H1 (cell line): ENCODE measurements at regions not wholly inside any gene's neighbourhood (a gene's known extent, or its start where the extent isn't known, plus 50 kb on each side); places are given as distances from the start of the nearest gene placed in this dataset.

Experiments
- CTCF ChIA-PET: fragments of 300-600 bp; sonication (Branson Sonifier 250); formaldehyde crosslinking; loops from one replicate; lab custom pipeline; 2021; ENCODE audit not compliant: partially characterized antibody; lab: Charles Lee
- POLR2A ChIA-PET: fragments of 300-600 bp; sonication (Branson Sonifier 250); formaldehyde crosslinking; loops from one replicate; lab custom pipeline; 2021; ENCODE audit warnings: inconsistent platforms; ENCODE audit not compliant: partially characterized antibody; lab: Charles Lee
- DNase-seq, 2 experiments: peaks; one replicate each; pipeline versions ENCODE4 v3.0.0 to v3.0.0-alpha.2; 2010 to 2022; ENCODE audit warnings: low spot score in 2 of 2, low read depth in 1 of 2, mixed read lengths in 1 of 2
- FAIRE-seq: peaks from 2 replicates; lab custom pipeline; 2011; peaks lifted over from hg19 to GRCh38; lab: Jason Lieb, UNC
- H2AFZ ChIP-seq: 2 replicates; pipeline ENCODE4 v1.8.1; 2012; ENCODE audit warnings: low read length, inconsistent platforms
- H2AK5ac ChIP-seq: 2 replicates; pipeline ENCODE4 v1.6.1; 2013; ENCODE audit warnings: low read depth, low read length
- H2BK120ac ChIP-seq: replicated peaks from 2 replicates; pipeline ENCODE3; 2013; ENCODE audit warnings: low read depth, low read length, inconsistent platforms
- H2BK12ac ChIP-seq: 2 replicates; pipeline ENCODE4 v1.6.1; 2013; ENCODE audit warnings: low read depth, low read length
- H2BK15ac ChIP-seq: 2 replicates; pipeline ENCODE4 v1.6.1; 2013; ENCODE audit warnings: low read length
- H2BK20ac ChIP-seq: 2 replicates; pipeline ENCODE4 v1.6.1; 2013; ENCODE audit warnings: low read length
- H2BK5ac ChIP-seq: 2 replicates; pipeline ENCODE4 v1.6.1; 2013; ENCODE audit warnings: low read depth, low read length
- H3K14ac ChIP-seq: 2 replicates; pipeline ENCODE4 v1.6.1; 2013; ENCODE audit warnings: inconsistent platforms; ENCODE audit not compliant: insufficient read length
- H3K18ac ChIP-seq: 2 replicates; pipeline ENCODE4 v1.6.1; 2013; ENCODE audit warnings: low read length; ENCODE audit errors: extremely low read depth
- H3K23ac ChIP-seq: 2 replicates; pipeline ENCODE4 v1.6.1; 2013; ENCODE audit warnings: inconsistent platforms; ENCODE audit not compliant: insufficient read length
- H3K23me2 ChIP-seq: 2 replicates; pipeline ENCODE4 v1.6.1; 2013; ENCODE audit warnings: low read depth, low read length
- H3K27ac ChIP-seq: 2 replicates; pipeline ENCODE4 v1.6.1; 2011; ENCODE audit warnings: low read depth, low read length, inconsistent platforms
- H3K27me3 ChIP-seq, 4 experiments: replicated peaks in 1 of 4; 1 replicate in 1 of 4; 2 replicates in 3 of 4; pipeline versions ENCODE4 v1.6.1 to v1.8.1; 2011 to 2013; ENCODE audit warnings: low read length in 3 of 4, mild to moderate bottlenecking in 3 of 4, inconsistent platforms in 2 of 4, mixed read lengths in 2 of 4, moderate library complexity in 1 of 4; ENCODE audit not compliant: control insufficient read depth in 3 of 4, insufficient read depth in 3 of 4; ENCODE audit errors: extremely low read depth in 1 of 4
- H3K36me3 ChIP-seq, 4 experiments: 2 replicates each; pipeline versions ENCODE4 v1.6.1 to v1.8.1; 2011 to 2013; ENCODE audit warnings: mild to moderate bottlenecking in 4 of 4, low read length in 3 of 4, moderate library complexity in 2 of 4, control low read depth in 1 of 4, inconsistent platforms in 1 of 4; ENCODE audit not compliant: insufficient read depth in 4 of 4, control insufficient read depth in 2 of 4
- H3K4ac ChIP-seq: replicated peaks from 2 replicates; pipeline ENCODE3; 2013; ENCODE audit warnings: low read length, low read depth, mixed read lengths, inconsistent platforms; ENCODE audit not compliant: insufficient read length
- H3K4me1 ChIP-seq, 4 experiments: replicated peaks in 1 of 4; 1 replicate in 1 of 4; 2 replicates in 3 of 4; pipeline versions ENCODE4 v1.6.1 to v1.8.1; 2011 to 2013; ENCODE audit warnings: low read length in 3 of 4, inconsistent platforms in 2 of 4, mixed read lengths in 1 of 4; ENCODE audit not compliant: insufficient read depth in 4 of 4, control insufficient read depth in 3 of 4
- H3K4me2 ChIP-seq, 2 experiments: 2 replicates each; pipeline versions ENCODE4 v1.6.1 to v1.8.1; 2011 to 2013; ENCODE audit warnings: low read depth in 2 of 2, low read length in 2 of 2, control low read depth in 1 of 2, inconsistent platforms in 1 of 2, mild to moderate bottlenecking in 1 of 2; ENCODE audit not compliant: insufficient read depth in 1 of 2
- H3K4me3 ChIP-seq, 4 experiments: fragments of 200-600, 300-600 bp in 1 of 4; sonication (generic), shearing (Covaris generic), sonication (Bioruptor Twin) in 1 of 4; 2 replicates each; pipeline versions ENCODE4 v1.5.1 to v1.8.1; 2011 to 2016; ENCODE audit warnings: low read length in 4 of 4, low read depth in 3 of 4, control low read depth in 2 of 4, inconsistent platforms in 2 of 4, mild to moderate bottlenecking in 2 of 4, mixed read lengths in 1 of 4, moderate library complexity in 1 of 4; ENCODE audit not compliant: insufficient read depth in 2 of 4; ENCODE audit errors: extremely low read depth in 1 of 4
- H3K56ac ChIP-seq: replicated peaks from 2 replicates; pipeline ENCODE3; 2013; ENCODE audit warnings: low read depth, mild to moderate bottlenecking, mixed read lengths, low read length, inconsistent platforms; ENCODE audit not compliant: insufficient read length
- H3K79me1 ChIP-seq: 2 replicates; pipeline ENCODE4 v1.6.1; 2013; ENCODE audit warnings: low read depth, low read length, control low read depth
- H3K79me2 ChIP-seq, 2 experiments: 2 replicates each; pipeline versions ENCODE4 v1.6.1 to v1.8.1; 2012 to 2013; ENCODE audit warnings: low read length in 2 of 2, mild to moderate bottlenecking in 2 of 2, inconsistent platforms in 1 of 2; ENCODE audit not compliant: insufficient read depth in 2 of 2, control insufficient read depth in 1 of 2
- H3K9ac ChIP-seq, 4 experiments: replicated peaks in 1 of 4; 1 replicate in 1 of 4; 2 replicates in 3 of 4; pipeline versions ENCODE4 v1.6.1 to v1.8.1; 2011 to 2013; ENCODE audit warnings: low read depth in 3 of 4, low read length in 3 of 4, control low read depth in 2 of 4, mild to moderate bottlenecking in 2 of 4, moderate library complexity in 2 of 4, inconsistent platforms in 1 of 4; ENCODE audit errors: extremely low read depth in 1 of 4
- H3K9me3 ChIP-seq, 2 experiments: 2 replicates each; pipeline versions ENCODE4 v1.6.1 to v1.8.1; 2012 to 2013; ENCODE audit warnings: mild to moderate bottlenecking in 2 of 2, moderate library complexity in 2 of 2, control low read depth in 1 of 2, inconsistent platforms in 1 of 2, low read depth in 1 of 2, low read length in 1 of 2, mixed read lengths in 1 of 2; ENCODE audit not compliant: insufficient read depth in 2 of 2
- H4K20me1 ChIP-seq, 2 experiments: replicated peaks in 1 of 2; 2 replicates each; pipeline versions ENCODE3 to v1.8.1; 2011 to 2013; ENCODE audit warnings: inconsistent platforms in 2 of 2, low read length in 2 of 2, mild to moderate bottlenecking in 1 of 2; ENCODE audit not compliant: insufficient read depth in 2 of 2, control insufficient read depth in 1 of 2
- H4K5ac ChIP-seq: 2 replicates; pipeline ENCODE4 v1.6.1; 2013; ENCODE audit warnings: low read length, low read depth, mixed read lengths, inconsistent platforms; ENCODE audit not compliant: insufficient read length
- H4K8ac ChIP-seq: 2 replicates; pipeline ENCODE4 v1.8.0; 2013; ENCODE audit warnings: mild to moderate bottlenecking, moderate library complexity, low read length, inconsistent platforms; ENCODE audit not compliant: insufficient read depth; ENCODE audit errors: extremely low read depth
- H4K91ac ChIP-seq: replicated peaks from 2 replicates; pipeline ENCODE3; 2013; ENCODE audit warnings: low read length, mixed read lengths, inconsistent platforms; ENCODE audit not compliant: insufficient read length
- CHD2 ChIP-seq: IDR thresholded peaks from 2 replicates; pipeline ENCODE4 v1.6.1; 2012; ENCODE audit warnings: low read length, improper control_type of control experiment
- TAF7 ChIP-seq: optimal IDR thresholded peaks from 2 replicates; pipeline ENCODE3; 2011; ENCODE audit warnings: low read depth, mild to moderate bottlenecking, inconsistent platforms, low read length, moderate library complexity, borderline replicate concordance
- WGBS, 2 experiments: shearing (Covaris generic) in 1 of 2; methylation state at CpG; one replicate each; pipeline versions ENCODE4 v1.1.6 to v1.1.7; 2013 to 2015; ENCODE audit warnings: low lambda C conversion rate in 2 of 2, mixed read lengths in 2 of 2, inconsistent platforms in 1 of 2, low coverage in 1 of 2, missing lambda C conversion rate in 1 of 2; ENCODE audit not compliant: insufficient replicate concordance in 2 of 2, insufficient coverage in 1 of 2, insufficient read length in 1 of 2; ENCODE audit errors: extremely low coverage in 1 of 2, missing lambda C conversion rate in 1 of 2; 5-methylcytosine and 5-hydroxymethylcytosine counted together

- POLR2A ChIA-PET, result no interaction called here
- H3K56ac ChIP-seq, result no peak overlapping the region
- H3K79me2 ChIP-seq, result no peaks in the 10 kb centered on the region
- no peak overlapping the region for H2AFZ ChIP-seq
- no peak overlapping the region for H3K18ac ChIP-seq
- no peaks in the 10 kb centered on the region for H3K36me3 ChIP-seq
- H2BK120ac ChIP-seq, result no peak overlapping the region
- no peak overlapping the region for H3K9ac ChIP-seq
- no peak overlapping the region for H3K4ac ChIP-seq
- no peak overlapping the region for H4K8ac ChIP-seq
- no peak overlapping the region for H2AK5ac ChIP-seq
- no peaks in the 10 kb centered on the region for H3K23me2 ChIP-seq
- no peaks in the 10 kb centered on the region for H4K20me1 ChIP-seq
- H2BK5ac ChIP-seq, result no peak overlapping the region
- no peak overlapping the region for H4K5ac ChIP-seq
- no peak overlapping the region for H3K4me3 ChIP-seq
- no peak overlapping the region for H3K14ac ChIP-seq
- no peak overlapping the region for H2BK15ac ChIP-seq
- H2BK12ac ChIP-seq, result no peak overlapping the region
- WGBS, 2 experiments, result 88% methylated on average over 3 of the region's 3 CpGs; no CpG with 5 or more reads in 1 of the 2 experiments
- no peak overlapping the region for H3K4me2 ChIP-seq
- FAIRE-seq (no peak), DNase-seq (no peak)
- H3K4me1 ChIP-seq, result no peaks in the 10 kb centered on the region; a peak in 1 of 7 replicates
- no peak overlapping the region for H3K23ac ChIP-seq
- H3K9me3 ChIP-seq, result no peaks in the 10 kb centered on the region
- H3K27ac ChIP-seq, result no peak overlapping the region
- H3K79me1 ChIP-seq, result no peaks in the 10 kb centered on the region
- TF ChIP-seq CHD2, result no peak
- no peak for TF ChIP-seq TAF7
- CTCF ChIA-PET, result no interaction called here
- no peak overlapping the region for H2BK20ac ChIP-seq
- no peaks in the 10 kb centered on the region for H3K27me3 ChIP-seq
- no peak overlapping the region for H4K91ac ChIP-seq
These were observed 78.5 kb upstream of the PKP2 start for GRCh38 chr12:32975122-32975521.
